ENCODE measurements at regions not wholly inside any gene's neighbourhood (a gene's known extent, or its start where the extent isn't known, plus 50 kb on each side); places are given as distances from the start of the nearest gene placed in this dataset.

- no TSS peak for BruUV-seq (replicated peaks)
- H3K79me2 ChIP-seq (ENCODE audit: low read depth): no peaks in the 10 kb centered on the region
- H3K4me2 ChIP-seq: no peak overlapping the region
- H3K27me3 ChIP-seq (ENCODE audit: insufficient read depth, low read depth): peaks cover 95% of the 10 kb centered on the region
- H3K9me3 ChIP-seq (ENCODE audit: insufficient read depth, low read depth): peaks cover 7% of the 10 kb centered on the region; the same call in 1 of the 2 replicates
- H3K27ac ChIP-seq: no peak overlapping the region
- H4K20me1 ChIP-seq (ENCODE audit: insufficient read depth): no peaks in the 10 kb centered on the region
- intact Hi-C loops (cut with micrococcal nuclease; ENCODE audit: unreplicated experiment): no loop called here
- DNase-seq: no peak
- H3K9me2 ChIP-seq (ENCODE audit: insufficient read depth): no peaks in the 10 kb centered on the region
- no peaks in the 10 kb centered on the region for H3K4me1 ChIP-seq (replicated peaks; ENCODE audit: insufficient read depth)
- no peaks in the 10 kb centered on the region for H3F3A ChIP-seq (ENCODE audit: insufficient read depth, low read depth)
- POLR2A ChIA-PET (ENCODE audit: unreplicated experiment): no interaction called here
- CTCF ChIA-PET: no interaction called here
- H2AFZ ChIP-seq: no peak overlapping the region
- TF ChIP-seq EZH2 (IDR thresholded peaks at IDR 0.05; ENCODE audit: low read depth): no peak
- TF ChIP-seq, protein P1, sequence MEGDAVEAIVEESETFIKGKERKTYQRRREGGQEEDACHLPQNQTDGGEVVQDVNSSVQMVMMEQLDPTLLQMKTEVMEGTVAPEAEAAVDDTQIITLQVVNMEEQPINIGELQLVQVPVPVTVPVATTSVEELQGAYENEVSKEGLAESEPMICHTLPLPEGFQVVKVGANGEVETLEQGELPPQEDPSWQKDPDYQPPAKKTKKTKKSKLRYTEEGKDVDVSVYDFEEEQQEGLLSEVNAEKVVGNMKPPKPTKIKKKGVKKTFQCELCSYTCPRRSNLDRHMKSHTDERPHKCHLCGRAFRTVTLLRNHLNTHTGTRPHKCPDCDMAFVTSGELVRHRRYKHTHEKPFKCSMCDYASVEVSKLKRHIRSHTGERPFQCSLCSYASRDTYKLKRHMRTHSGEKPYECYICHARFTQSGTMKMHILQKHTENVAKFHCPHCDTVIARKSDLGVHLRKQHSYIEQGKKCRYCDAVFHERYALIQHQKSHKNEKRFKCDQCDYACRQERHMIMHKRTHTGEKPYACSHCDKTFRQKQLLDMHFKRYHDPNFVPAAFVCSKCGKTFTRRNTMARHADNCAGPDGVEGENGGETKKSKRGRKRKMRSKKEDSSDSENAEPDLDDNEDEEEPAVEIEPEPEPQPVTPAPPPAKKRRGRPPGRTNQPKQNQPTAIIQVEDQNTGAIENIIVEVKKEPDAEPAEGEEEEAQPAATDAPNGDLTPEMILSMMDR (conservative IDR thresholded peaks at IDR 0.05): no peak
- H3K4me3 ChIP-seq: no peak overlapping the region
- no peaks in the 10 kb centered on the region for H3K36me3 ChIP-seq (ENCODE audit: low read depth)
Observed at GRCh38 chr13:111575276-111575675, 254.8 kb downstream of the TEX29 start.

DNA sequence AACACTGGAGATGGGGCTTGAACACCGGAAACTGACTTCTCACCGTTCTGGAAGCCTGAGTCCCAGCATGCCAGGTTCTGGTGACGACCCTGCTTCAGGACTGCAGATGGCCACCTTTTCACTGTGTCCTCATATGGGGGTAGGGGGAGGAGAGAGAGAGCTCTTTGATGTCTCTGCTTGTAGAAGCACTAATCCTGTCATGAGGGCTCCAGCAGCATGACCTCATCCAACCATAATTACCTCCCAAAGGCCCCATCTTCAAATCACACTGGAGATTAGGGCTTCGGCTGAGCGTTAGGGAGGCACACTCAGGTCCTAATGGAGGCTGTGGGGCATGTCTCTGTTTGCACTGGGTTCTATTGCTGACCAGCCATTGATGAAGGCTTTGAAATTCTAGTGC is 255.3 kb downstream of the TEX29 start:
- Histone ChIP-seq H3K4me3 (no peak overlapping the region), H3K4me2 (no peak overlapping the region), H4K20me1 (ENCODE audit: insufficient read depth) (no peaks in the 10 kb centered on the region), H3K9me3 (ENCODE audit: insufficient read depth, low read depth) (peaks cover 7% of the 10 kb centered on the region; the same call in 1 of the 2 replicates), H3F3A (ENCODE audit: insufficient read depth, low read depth) (no peaks in the 10 kb centered on the region), H3K36me3 (ENCODE audit: low read depth) (no peaks in the 10 kb centered on the region), H3K27me3 (ENCODE audit: insufficient read depth, low read depth) (peaks cover 99% of the 10 kb centered on the region), H2AFZ (no peak overlapping the region), H3K79me2 (ENCODE audit: low read depth) (no peaks in the 10 kb centered on the region), H3K9me2 (ENCODE audit: insufficient read depth) (no peaks in the 10 kb centered on the region), H3K4me1 (replicated peaks; ENCODE audit: insufficient read depth) (no peaks in the 10 kb centered on the region), H3K27ac (no peak overlapping the region)
- TF ChIP-seq, protein P1 (conservative IDR thresholded peaks at IDR 0.05): no peak
- TF ChIP-seq EZH2 (IDR thresholded peaks at IDR 0.05; ENCODE audit: low read depth): no peak
- CTCF ChIA-PET: no interaction called here
- intact Hi-C loops (cut with micrococcal nuclease; ENCODE audit: unreplicated experiment): no loop called here
- no TSS peak for BruUV-seq (replicated peaks)
- DNase-seq: no peak
- POLR2A ChIA-PET (ENCODE audit: unreplicated experiment): no interaction called here

- intact Hi-C loops (cut with micrococcal nuclease; ENCODE audit: unreplicated experiment): no loop called here
- no peaks in the 10 kb centered on the region for H3K79me2 ChIP-seq (ENCODE audit: low read depth)
- no peak for TF ChIP-seq EZH2 (IDR thresholded peaks at IDR 0.05; ENCODE audit: low read depth)
- TF ChIP-seq, protein P1 (conservative IDR thresholded peaks at IDR 0.05): no peak
- H3K4me1 ChIP-seq (replicated peaks; ENCODE audit: insufficient read depth): no peaks in the 10 kb centered on the region
- ChIA-PET POLR2A (ENCODE audit: unreplicated experiment) (no interaction called here), CTCF (no interaction called here)
- H3K27ac ChIP-seq: no peak overlapping the region
- no peaks in the 10 kb centered on the region for H4K20me1 ChIP-seq (ENCODE audit: insufficient read depth)
- DNase-seq: no peak
- BruUV-seq (replicated peaks): no TSS peak
- H3K9me2 ChIP-seq (ENCODE audit: insufficient read depth): no peaks in the 10 kb centered on the region
- peaks cover 96% of the 10 kb centered on the region for H3K27me3 ChIP-seq (ENCODE audit: insufficient read depth, low read depth)
- H2AFZ ChIP-seq: no peak overlapping the region
- H3K4me3 ChIP-seq: no peak overlapping the region
- no peaks in the 10 kb centered on the region for H3F3A ChIP-seq (ENCODE audit: insufficient read depth, low read depth)
- H3K9me3 ChIP-seq (ENCODE audit: insufficient read depth, low read depth): peaks cover 7% of the 10 kb centered on the region; the same call in 1 of the 2 replicates
- no peak overlapping the region for H3K4me2 ChIP-seq
- no peaks in the 10 kb centered on the region for H3K36me3 ChIP-seq (ENCODE audit: low read depth)
Observed at GRCh38 chr13:111577208-111577828, 256.9 kb downstream of the TEX29 start.

Measured in PC-9 (cell line).